Right atrium auricular region (tissue), 2 donors: ENCODE measurements at regions not wholly inside any gene's neighbourhood (a gene's known extent, or its start where the extent isn't known, plus 50 kb on each side); places are given as distances from the start of the nearest gene placed in this dataset.

ENCODE experiments used
- DNase-seq: peaks from one replicate; pipeline ENCODE4 v3.0.0-alpha.2; 2019; ENCODE audit warnings: low spot score
- H3K27ac ChIP-seq, 2 donors: fragments of 200-600 bp; sonication (generic); 1 replicate in 1 of 2; 2 replicates in 1 of 2; pipeline ENCODE4 v1.5.1; 2016 to 2019
- H3K27me3 ChIP-seq, 2 donors: fragments of 200-600 bp; sonication (generic); one replicate each; pipeline versions ENCODE4 v1.5.1 to v1.6.0; 2017 to 2019
- H3K36me3 ChIP-seq: fragments of 200-600 bp; sonication (generic); one replicate; pipeline ENCODE4 v1.5.1; 2016
- H3K4me1 ChIP-seq, 2 donors: fragments of 200-600 bp; sonication (generic); one replicate each; pipeline versions ENCODE4 v1.5.1 to v1.6.0; 2017 to 2019
- H3K4me3 ChIP-seq, 2 donors: fragments of 200-600 bp; sonication (generic); 1 replicate in 1 of 2; 2 replicates in 1 of 2; pipeline ENCODE4 v1.5.1; 2017 to 2019; ENCODE audit warnings: mild to moderate bottlenecking in 1 of 2, moderate library complexity in 1 of 2
- H3K9me3 ChIP-seq, 2 donors: fragments of 200-600 bp; sonication (generic); one replicate each; pipeline ENCODE4 v1.5.1; 2019
- TF ChIP-seq, protein P1 (sequence below), 2 donors: fragments of 200-600 bp; sonication (generic); IDR thresholded peaks; one replicate each; pipeline ENCODE4 v1.5.1; 2019; ENCODE audit warnings: antibody characterized with exemption in 2 of 2

DNA sequence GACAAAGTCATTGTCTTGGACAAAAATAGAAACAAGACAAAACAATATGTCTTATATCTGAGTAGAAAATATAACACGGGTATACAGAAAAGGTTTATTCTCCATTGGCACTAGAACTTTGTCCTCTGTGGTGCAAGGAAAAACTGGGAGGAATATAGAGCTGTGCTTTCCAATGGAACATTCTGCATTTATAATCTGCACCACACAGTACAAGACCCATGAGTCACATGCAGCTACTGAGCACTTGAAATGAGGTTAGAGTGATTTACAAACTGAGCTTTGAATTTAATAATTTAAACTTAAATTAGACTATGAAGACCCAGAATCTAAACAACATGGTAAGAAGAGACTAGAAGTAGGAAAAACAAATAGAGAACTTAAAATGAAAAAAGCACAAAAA, 86.1 kb downstream of the RAP2A start:
- Histone ChIP-seq H3K36me3 (no peaks in the 10 kb centered on the region), H3K27me3 (no peaks in the 10 kb centered on the region), H3K27ac (no peak overlapping the region), H3K4me1 (no peaks in the 10 kb centered on the region), H3K4me3 (no peak overlapping the region), H3K9me3 (no peaks in the 10 kb centered on the region)
- DNase-seq, result no peak
- TF ChIP-seq, protein P1, sequence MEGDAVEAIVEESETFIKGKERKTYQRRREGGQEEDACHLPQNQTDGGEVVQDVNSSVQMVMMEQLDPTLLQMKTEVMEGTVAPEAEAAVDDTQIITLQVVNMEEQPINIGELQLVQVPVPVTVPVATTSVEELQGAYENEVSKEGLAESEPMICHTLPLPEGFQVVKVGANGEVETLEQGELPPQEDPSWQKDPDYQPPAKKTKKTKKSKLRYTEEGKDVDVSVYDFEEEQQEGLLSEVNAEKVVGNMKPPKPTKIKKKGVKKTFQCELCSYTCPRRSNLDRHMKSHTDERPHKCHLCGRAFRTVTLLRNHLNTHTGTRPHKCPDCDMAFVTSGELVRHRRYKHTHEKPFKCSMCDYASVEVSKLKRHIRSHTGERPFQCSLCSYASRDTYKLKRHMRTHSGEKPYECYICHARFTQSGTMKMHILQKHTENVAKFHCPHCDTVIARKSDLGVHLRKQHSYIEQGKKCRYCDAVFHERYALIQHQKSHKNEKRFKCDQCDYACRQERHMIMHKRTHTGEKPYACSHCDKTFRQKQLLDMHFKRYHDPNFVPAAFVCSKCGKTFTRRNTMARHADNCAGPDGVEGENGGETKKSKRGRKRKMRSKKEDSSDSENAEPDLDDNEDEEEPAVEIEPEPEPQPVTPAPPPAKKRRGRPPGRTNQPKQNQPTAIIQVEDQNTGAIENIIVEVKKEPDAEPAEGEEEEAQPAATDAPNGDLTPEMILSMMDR (IDR thresholded peaks at IDR 0.05), result no peak

DNA sequence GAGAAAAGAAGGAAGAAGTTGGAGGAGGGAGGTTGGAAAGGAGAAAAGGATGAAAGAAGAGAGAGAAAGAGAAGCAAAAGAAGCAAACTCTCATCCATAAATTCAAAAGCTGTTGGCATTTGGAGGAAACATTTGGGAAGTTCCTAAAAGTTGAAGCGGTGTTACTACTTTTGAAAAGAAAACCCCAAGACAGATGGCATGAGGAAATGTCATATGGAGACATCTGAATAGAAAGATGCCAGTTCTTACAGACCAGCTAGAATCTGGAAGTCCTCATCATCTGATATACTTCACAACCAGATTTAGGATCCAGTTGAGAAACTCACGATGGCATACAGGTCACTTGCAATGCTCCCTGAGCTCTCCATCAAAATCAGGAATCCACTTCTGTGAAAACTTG, 86.9 kb downstream of the RAP2A start:
- no peaks in the 10 kb centered on the region for H3K4me1 ChIP-seq
- DNase-seq, result no peak
- no peak overlapping the region for H3K4me3 ChIP-seq
- no peak overlapping the region for H3K27ac ChIP-seq
- TF ChIP-seq, protein P1 (IDR thresholded peaks at IDR 0.05), result no peak
- no peaks in the 10 kb centered on the region for H3K9me3 ChIP-seq
- no peaks in the 10 kb centered on the region for H3K36me3 ChIP-seq
- H3K27me3 ChIP-seq, result no peaks in the 10 kb centered on the region

DNA sequence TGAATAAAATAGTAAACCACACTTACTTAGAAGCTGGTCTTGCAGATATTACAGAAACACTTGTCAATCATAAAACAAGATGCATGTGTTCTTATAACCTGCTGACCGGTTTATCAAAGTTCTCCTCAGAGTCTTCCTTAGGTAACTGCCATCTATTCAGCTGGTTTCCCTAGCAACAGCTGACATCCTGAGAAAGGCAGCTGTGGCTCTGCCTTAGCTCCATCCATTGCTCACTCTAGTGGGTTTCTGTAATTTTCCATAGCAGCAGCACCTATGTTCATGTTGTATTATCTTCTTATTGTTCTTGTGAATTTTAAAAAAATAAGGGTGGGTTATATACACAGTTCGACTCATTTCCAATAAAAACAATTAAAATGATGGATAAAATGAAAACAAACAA, 87.8 kb downstream of the RAP2A start:
- no peak overlapping the region for H3K27ac ChIP-seq
- H3K27me3 ChIP-seq, result no peaks in the 10 kb centered on the region
- H3K9me3 ChIP-seq, result no peaks in the 10 kb centered on the region
- H3K4me3 ChIP-seq, result no peak overlapping the region
- no peaks in the 10 kb centered on the region for H3K36me3 ChIP-seq
- no peaks in the 10 kb centered on the region for H3K4me1 ChIP-seq
- DNase-seq, result no peak
- TF ChIP-seq, protein P1 (IDR thresholded peaks at IDR 0.05), result no peak

DNA sequence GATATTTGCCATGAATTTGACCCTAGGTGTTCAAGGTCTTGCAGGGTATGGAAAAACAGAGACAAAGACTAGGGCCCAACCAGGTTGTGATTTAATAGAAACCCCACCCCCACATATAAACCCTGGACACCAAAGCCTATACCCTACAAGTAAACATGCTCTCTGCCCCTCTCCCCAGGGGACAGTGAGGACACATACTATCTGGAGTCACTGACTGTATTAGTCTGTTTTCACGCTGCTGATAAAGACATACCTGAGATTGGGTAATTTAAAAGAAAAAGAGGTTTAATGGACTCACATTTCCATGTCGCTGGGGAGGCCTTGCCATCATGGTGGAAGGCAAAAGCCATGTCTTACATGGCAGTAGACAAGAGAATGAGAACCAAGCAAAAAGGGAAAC, 88.3 kb downstream of the RAP2A start:
- H3K4me1 ChIP-seq, result no peaks in the 10 kb centered on the region
- no peaks in the 10 kb centered on the region for H3K27me3 ChIP-seq
- no peak overlapping the region for H3K4me3 ChIP-seq
- DNase-seq, result no peak
- no peaks in the 10 kb centered on the region for H3K9me3 ChIP-seq
- TF ChIP-seq, protein P1 (IDR thresholded peaks at IDR 0.05), result no peak
- no peak overlapping the region for H3K27ac ChIP-seq
- H3K36me3 ChIP-seq, result no peaks in the 10 kb centered on the region

DNA sequence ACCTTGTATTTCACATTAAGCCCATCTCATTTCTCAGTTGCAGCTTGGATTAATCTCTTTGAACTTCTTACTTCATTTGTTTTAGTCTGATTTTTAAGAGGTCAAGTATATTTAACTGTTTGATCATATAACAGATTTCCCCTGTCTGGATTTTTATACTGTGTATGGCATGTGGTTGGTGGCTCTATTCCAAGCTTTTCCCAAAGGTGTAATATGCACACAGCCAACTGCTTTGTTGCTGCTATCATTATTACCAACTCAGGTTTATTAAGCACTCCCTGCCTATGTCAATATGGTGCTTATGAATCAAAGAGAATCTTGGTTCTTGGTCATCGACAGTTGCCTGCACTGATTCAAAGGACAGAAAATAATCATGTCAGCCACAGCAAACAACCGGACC, 92.6 kb downstream of the RAP2A start:
- Histone ChIP-seq H3K27ac (no peak overlapping the region), H3K9me3 (no peaks in the 10 kb centered on the region), H3K27me3 (no peaks in the 10 kb centered on the region), H3K36me3 (no peaks in the 10 kb centered on the region), H3K4me3 (no peak overlapping the region), H3K4me1 (no peaks in the 10 kb centered on the region)
- no peak for DNase-seq
- TF ChIP-seq, protein P1 (IDR thresholded peaks at IDR 0.05), result no peak

DNA sequence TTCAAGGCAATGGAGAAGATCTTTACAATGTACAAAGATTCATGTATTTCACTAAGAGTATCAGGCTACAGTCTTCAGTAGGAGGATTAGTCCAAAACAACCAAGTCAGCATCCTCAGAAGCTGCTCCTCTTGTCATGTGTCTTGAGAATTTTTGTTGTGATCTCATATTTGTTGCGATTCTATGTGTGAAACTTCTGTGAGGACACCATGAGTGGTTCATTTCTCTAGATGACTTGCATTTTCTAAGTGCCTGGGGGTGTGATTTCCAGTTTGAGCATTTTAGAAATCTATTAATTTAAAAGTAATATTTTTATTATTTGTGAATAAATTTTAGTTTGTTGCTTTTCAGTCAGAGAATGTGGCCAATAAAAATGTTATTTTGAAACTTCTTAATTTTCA, 94.5 kb downstream of the RAP2A start:
- no peak overlapping the region for H3K4me3 ChIP-seq
- H3K36me3 ChIP-seq, result no peaks in the 10 kb centered on the region
- no peaks in the 10 kb centered on the region for H3K27me3 ChIP-seq
- TF ChIP-seq, protein P1 (IDR thresholded peaks at IDR 0.05), result no peak
- no peak overlapping the region for H3K27ac ChIP-seq
- no peak for DNase-seq
- no peaks in the 10 kb centered on the region for H3K4me1 ChIP-seq
- no peaks in the 10 kb centered on the region for H3K9me3 ChIP-seq
